GM18870 (cell line): ENCODE measurements at regions not wholly inside any gene's neighbourhood (a gene's known extent, or its start where the extent isn't known, plus 50 kb on each side); places are given as distances from the start of the nearest gene placed in this dataset.

ENCODE experiments used
- ATAC-seq: cut with Tn5 transposase; IDR thresholded peaks from one replicate; pipeline ENCODE4 v1.9.1; 2021; ENCODE audit warnings: moderate library complexity; ENCODE audit not compliant: unreplicated experiment

DNA sequence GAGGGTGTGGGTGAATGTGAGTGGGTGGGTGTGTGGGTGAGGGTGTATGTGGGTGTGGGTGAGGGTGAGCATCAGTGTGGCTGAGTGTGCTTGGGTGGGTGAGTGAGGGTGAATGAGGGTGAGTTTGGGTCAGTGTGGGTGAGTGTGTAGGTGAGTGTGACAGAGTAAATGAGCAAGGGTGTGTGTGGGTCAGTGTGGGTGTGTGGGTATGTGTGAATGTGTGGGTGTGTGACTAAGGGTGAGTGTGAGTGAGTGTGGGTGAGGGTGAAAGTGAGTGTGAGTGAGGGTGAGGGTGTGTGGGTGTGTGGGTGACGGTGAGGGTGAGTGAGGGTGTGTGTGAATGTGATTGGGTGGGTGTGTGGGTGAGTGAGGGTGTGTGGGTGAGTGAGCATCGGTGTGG, 1676.7 kb upstream of the TENM3 start:
- no peak for ATAC-seq

DNA sequence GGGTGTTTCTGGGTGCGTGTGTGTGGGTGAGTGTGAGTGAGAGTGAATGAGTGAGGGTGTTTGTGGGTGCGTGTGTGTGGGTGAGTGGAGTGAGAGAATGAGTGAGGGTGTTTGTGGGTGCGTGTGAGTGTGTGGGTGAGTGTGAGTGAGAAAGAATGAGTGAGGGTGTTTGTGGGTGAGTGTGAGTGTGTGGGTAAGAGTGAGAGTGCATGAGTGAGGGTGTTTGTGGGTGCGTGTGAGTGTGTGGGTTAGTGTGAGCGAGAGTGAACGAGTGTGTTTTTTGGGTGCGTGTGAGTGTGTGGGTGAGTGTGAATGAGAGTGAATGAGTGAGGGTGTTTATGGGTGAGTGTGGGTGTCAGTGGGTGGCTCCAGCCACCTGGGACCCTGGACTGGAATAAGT, 1676.1 kb upstream of the TENM3 start:
- no peak for ATAC-seq

DNA sequence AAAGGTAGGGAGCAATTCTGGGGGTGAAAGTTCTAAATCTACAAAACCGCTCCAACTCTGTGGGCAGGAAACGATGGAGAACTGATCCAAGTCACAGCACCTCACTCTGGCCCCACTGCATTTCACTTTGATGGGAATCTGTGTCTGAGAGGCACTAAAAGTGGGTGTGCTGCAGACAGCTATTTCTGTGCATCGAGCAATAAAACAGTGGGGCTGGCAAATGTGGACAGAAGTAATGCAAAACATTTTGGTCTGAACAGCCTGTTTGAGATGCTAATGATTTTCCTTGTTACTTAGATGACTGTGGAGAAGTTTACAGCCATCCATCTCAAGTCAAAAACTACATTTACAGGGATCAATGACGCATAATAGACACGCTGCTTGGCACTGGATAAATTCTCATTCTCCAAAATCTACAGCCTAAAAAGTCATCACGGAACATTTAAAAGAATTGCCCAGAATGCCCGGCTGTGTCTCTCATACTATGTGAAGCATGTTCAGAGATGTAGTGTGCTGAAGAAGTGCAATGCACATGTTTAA, 1671.6 kb upstream of the TENM3 start:
- no peak for ATAC-seq

DNA sequence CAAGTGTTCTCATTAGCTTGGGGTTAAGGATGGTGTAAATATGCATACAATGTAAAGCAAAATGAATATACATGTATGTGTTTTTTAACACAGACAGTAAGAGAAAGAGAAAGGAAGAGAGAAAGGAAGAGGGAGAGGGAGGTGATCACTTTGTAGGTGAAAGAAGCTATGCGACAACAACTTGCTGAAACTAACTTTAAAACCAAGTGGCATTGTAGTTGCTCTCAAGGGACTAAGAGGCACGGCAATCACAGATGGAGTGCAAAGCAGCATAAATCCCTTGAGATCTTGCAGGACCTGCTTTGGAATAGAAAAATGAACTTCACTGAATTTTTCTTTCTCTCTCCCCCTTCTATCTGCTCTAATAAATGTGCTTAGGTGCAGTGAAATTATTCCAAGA, 1665.0 kb upstream of the TENM3 start:
- ATAC-seq = peak; percentile 39

DNA sequence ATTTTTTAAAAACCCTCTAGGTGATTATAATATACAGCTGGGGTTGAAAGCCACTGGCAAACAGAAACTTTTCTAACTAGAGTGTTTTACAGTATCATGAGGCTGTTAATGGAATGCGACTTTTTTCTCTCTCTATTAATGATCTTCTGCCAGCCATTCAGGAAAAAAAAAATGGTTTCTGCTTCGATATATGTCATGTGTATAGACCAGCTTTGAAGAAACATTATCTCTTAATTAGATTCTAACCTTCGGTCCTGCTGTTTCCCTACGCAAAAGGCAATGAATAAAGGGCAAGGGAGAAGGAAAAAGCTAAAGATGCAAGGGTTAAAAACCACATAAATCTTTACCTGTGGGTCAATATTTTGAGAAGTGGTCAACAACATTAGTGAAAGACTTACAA, 1662.1 kb upstream of the TENM3 start:
- ATAC-seq = no peak

DNA sequence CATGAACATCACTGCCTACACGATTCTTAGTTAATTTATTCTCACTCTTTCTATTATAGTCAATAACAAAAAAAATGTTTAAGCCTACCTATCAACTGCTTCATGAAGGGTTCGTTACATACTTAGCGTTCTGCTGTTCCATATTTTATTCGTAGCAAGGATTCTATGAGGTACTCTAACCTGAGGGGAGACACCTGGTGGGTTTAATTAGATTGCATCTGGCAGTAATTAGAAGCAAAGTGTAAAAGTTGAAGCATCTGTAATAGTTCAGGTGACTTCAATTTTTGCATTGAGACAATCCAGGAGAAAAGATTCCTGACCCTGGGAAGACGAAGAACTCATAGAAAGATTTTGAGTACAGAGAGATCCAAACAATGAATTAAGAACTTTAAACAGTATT, 1655.8 kb upstream of the TENM3 start:
- no peak for ATAC-seq

DNA sequence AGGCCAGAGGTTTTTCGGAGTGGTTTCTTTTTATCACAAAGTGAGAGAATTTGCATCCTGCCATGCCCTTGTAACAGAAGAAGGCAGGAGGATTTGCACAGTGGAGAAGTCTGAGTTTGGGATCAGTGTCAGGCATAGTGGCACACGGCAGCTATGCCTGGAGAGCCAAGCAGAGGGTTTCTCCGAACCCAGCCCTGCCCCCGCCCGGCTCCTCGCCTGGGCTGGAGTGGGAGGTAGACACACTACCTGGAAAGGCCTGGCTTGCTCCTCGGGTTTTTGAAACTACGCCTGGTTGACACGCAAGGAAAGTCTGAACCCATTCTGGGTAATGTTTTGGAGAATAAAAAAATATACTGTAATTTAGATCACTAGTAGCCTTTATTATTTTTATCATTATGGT, 1653.6 kb upstream of the TENM3 start:
- no peak for ATAC-seq

DNA sequence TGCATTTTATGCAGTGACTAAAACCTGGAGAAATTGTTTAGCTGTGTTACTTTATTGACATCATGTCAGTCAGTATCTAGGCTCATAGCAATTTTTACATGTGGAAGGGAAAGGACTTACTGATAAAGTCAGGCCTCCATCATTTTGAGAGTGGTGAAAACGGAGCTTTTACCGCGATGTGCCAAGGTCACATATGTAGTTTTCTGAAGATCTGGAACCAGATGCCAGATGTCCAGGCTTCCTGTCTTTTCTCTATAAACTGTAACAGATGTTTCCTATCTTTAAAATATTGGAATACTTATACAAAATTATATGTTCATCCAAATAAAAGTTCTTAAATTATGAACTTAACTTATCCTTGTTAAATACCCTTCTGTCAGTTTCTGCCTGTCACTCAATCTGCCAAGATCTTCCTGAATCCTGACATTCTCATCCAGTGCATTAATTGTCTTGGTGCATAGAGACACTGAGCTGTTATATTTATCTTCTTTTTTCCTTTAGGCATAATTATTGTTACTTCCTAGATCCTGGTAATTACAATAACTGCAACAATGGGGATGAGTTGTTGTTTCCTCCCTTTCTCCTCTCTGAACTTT, 1646.2 kb upstream of the TENM3 start:
- ATAC-seq = no peak

DNA sequence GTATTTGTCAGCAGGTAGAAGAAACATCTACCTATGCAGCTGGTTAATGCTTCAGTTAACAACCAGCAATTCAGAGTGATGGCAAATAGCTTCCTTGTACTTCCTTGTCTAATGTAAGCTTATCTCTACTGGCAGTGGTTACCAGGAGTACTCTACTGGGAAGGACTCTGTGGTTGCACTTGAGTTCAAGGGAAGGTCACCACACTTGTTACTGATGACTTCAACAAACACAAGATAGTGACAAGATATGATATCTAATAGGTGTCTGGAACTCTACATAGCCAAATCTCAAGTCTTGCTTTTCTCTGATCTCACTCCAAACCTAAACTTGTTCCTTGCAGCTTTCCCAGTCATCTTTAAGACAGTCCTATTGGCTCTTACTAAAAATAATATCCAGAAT, 1644.9 kb upstream of the TENM3 start:
- ATAC-seq = no peak

DNA sequence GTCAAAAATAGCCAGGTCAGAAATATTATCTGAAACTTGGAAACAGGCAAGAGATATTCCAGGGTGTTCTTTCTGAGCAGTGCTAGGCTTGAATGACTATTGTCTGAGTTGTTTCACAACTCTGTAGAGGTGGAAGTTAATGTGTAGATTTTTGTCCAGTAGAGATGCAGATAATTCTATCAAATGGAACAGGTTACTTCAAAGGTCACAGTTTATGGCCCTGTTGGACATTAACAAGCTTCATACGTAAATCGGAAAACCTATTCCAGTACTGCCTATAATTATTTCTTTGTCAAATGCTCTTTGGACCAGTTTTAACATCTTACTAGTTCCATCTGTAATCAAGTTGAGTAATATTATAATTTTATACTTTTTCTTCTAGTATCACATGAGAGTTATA, 1639.4 kb upstream of the TENM3 start:
- no peak for ATAC-seq

DNA sequence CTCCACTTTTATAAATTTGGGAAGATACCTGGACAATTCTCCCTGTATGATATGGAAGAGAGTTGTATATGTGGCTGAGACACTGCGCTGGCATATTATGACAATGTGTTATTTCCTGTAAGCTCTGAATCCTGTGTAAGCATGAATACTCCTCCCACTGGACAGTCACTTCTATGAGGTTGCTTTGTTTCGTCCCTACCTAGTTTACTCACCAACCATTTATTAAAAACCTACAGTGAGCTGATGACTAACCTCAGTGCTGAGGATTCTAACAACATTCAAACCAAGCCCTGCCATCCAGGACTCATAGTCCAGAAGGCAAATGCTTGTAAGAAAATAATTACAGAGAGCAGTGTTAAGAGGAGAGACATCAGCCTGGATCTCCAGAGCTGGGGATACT, 1632.9 kb upstream of the TENM3 start:
- peak; percentile 56 for ATAC-seq

DNA sequence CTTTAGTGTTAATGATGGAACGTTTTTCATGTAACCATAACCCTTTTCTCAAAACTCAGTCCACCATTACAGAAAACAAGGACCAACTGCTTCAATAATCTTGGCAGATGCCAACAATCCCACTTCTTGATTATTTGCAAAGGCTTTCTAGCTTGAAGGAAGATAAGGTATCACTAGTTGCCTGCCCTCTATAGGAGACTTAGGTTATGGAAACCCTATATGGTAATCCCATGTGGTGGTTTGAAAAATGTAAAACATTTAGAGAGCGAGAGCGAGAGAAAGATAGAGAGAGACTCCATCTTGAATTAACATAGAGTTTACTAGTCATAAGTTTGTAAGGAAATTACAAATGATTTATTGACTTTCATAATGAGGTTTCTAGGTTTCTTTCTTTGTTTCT, 1627.5 kb upstream of the TENM3 start:
- no peak for ATAC-seq

DNA sequence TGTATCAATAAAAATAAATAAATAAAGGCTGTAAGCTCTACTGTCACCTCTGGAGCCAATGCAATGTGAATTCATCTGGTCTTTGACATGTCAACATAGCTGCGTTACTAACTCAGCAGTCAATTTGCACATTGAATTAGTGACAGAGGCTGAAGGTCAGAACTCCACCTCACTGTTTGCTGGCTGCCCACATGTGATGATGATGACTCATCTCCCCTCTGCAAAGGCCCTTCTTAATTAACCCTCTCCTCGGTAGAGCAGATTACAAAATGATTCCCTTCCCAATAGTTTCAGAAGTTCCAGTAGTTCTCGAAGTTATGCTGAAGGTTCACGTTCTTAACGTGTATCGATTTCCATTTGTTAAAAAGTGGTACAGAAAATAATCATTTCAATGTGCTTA, 1626.0 kb upstream of the TENM3 start:
- ATAC-seq = no peak

DNA sequence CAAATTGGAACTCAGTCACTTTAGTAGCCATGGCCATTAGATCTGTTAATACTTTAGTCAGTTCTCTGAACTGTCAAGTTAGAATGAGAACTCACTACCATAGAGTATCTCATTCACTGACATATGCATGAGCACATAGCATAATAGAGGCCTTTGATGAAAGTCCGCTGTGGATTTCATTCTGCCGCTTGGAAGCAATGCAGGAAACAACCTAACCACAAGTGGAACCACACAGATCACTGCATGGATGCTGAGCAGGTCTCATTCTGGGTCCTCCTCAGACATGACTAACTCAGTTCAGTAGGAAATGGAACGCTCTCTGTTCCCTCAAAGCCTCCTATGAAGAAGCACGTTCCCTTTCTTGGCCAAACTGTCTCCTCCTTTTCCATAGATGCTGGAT, 1624.8 kb upstream of the TENM3 start:
- ATAC-seq = peak; percentile 50

DNA sequence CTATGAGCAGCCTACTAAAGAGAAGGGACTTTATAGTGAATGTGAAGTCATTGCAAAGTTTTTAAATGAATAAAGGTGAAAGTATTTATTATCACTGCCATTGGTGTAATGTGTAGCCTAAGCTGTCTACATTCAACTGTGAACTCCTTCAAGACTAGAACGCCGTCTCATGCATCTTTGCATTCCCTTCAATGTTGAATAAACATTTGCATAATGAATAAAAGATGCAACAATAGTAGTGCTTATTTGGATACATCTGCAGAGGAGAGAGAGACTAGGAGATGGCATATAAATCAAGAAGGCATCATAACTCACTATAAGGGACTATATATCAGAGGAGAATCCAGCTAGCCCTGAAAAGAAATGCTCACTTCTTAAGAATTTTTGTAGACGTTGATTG, 1623.8 kb upstream of the TENM3 start:
- ATAC-seq = no peak

DNA sequence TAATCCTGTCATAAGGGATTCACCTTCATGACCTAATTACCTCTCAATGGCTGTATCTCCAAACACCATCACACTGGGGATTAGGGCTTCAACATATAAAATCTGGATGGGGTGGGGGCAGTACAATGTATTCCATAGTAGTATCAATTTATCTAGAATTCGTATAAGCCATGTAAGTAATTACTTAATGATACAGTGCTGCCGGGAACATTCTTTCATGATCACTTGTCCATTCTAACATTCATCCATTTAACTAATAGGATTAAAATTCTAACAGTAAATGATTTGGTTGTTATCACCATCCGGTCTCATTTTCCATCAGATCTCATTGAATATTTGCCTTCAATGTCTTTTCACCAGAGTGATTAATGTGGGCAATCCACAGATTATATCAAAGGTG, 1620.9 kb upstream of the TENM3 start:
- no peak for ATAC-seq

DNA sequence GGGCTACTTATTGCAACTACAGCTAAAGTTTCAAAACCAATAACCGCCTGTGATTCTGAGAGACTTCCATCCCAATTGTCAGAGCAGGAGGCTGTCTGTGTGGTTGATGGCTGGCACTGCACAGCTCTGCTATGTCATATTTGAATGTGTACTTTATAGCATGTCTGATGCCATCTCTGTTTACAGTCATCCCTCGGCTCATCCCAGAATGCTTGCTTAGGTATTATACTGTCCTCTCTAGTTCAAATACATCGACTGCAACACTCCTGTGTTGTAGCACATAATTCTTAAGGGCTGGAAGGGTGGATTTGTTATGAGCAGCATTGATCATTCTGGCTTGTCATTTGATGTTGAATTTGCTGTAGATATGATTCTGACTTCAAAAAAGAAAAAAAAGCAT, 1617.5 kb upstream of the TENM3 start:
- no peak for ATAC-seq

DNA sequence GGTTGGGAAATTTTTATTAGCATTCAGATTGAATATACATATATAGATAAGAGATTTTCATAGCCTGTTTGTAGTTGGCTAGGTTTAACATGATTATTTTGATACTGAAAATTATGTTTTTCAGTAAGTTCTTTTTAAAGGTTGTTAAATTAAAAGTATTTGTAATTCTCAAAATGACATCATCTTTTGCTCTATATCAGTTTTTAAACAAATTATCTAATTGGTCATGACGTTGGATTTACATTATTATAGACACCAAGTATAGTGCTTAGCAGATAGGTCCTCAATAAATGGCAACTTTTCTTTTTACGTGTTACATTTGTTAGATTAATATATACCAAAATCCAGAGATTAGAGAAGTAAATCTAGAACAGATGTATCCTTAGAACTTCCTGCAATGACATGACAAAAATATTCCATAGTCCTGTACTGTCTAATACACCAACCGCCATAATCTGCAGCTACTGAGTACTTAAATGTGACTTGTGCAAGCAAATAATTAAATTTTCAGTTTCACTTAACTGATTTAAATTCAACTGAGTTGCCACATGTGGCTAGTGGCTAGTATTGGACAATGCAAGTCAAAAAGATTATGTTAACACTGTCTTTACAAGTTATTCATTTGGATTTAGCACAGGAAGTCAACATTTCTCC, 1613.1 kb upstream of the TENM3 start:
- ATAC-seq = no peak

DNA sequence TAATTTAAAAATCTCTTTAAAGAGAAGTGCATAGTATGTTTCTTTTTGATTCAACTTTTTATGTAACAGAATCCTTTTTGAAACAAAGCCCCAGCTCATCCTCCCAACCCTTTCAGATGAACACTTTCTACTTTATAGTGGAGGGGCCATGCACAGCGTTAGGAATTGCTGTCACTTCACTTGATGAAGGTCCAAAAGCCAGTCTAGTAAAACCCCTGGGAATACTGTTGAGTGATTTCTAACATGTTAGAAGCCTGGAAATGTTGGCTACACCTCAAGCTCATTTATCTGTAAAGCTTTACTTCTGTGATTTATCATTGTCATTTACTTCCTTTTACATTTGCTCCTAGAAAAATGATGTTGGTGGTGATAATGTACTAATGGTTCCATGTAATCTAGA, 1608.9 kb upstream of the TENM3 start:
- ATAC-seq = no peak

DNA sequence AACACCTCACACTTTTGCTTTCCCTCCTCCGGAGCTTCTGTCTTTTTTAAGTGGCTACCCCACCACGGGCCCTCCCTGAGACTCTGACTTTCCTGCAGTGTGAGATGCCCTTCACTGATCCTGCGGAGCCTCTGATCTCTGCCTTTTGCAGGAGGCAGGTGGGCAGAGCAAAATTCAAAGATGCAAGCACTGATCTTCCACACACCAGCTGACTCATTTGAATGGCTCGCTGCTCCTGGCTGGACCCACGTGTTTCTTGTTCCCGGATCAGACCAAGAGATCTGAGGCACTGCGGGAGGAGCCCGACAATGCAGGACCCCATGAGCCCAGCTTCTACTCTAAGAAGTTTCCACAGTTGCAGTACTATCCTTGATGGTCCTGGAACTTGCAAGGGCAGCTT, 1607.9 kb upstream of the TENM3 start:
- no peak for ATAC-seq

DNA sequence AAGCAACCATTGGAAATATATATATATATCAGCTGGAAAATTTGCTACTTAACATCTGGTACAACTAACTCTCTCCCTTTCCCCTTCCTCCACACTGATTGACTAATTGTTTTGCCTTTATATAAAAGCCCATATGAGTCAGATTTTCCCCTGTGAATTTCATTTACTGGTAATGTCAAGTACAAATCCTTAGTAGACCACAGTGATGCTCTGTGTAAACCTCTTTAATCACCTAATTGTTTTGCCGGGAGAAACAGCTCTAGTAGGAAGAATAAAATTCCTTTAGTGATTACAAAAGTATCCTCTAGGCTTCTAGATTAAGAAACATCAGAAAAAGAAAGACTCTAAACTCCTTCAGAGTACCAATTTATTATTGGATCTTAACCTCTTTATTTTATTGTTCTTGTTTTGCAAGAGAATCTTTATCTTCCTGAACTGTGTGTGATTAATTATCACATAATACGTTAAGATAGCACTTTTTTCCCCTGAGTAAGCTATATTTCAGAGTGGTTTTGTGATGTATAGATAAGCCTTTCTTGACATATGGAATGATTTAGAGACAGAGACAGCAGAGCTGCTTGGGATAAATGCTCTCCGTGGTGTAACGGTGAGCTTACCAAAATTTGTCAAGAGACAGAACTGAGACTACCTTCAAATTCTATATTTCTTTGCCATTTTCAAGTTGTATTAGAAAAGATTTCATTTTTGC, 1606.4 kb upstream of the TENM3 start:
- ATAC-seq = no peak

DNA sequence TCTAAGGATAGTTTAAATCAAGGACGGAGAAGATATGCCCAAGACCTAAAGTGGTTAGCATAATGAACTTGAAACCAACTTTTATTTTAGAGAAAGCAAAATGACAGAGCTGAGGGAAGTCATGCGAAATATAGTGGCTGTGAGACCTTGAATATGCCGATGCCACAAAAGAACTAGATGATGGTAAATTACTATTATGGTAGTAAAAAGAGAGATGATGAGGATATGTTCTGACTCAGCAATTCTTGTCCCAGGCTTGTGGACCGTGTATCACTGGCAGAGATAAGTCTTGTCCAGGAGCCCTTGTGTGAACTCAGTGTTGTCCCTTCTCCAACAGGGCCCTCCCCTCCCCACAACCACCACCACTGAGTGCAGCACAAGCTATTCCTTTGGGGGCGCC, 1605.6 kb upstream of the TENM3 start:
- ATAC-seq = peak; percentile 40
